GM21390 (cell line): ENCODE measurements at regions not wholly inside any gene's neighbourhood (a gene's known extent, or its start where the extent isn't known, plus 50 kb on each side); places are given as distances from the start of the nearest gene placed in this dataset.

ENCODE experiments used
- ATAC-seq: cut with Tn5 transposase; IDR thresholded peaks from one replicate; pipeline ENCODE4 v1.9.1; 2021; ENCODE audit not compliant: unreplicated experiment

GRCh38 chr5:88964831-88965230 lies 81.8 kb upstream of the MEF2C start:
- no peak for ATAC-seq

- ATAC-seq = no peak
Observed at GRCh38 chr5:88957013-88957412, 74.0 kb upstream of the MEF2C start.

- ATAC-seq = no peak
Observed at GRCh38 chr5:88956416-88956815, 73.4 kb upstream of the MEF2C start.

GRCh38 chr5:88955403-88955802 lies 72.4 kb upstream of the MEF2C start:
- ATAC-seq = no peak

GRCh38 chr5:88954511-88954910 lies 71.5 kb upstream of the MEF2C start:
- ATAC-seq = no peak

GRCh38 chr5:88952996-88953643 lies 70.1 kb upstream of the MEF2C start:
- no peak for ATAC-seq

- no peak for ATAC-seq
Observed at GRCh38 chr5:88952344-88952743, 69.4 kb upstream of the MEF2C start.

- no peak for ATAC-seq
Observed at GRCh38 chr5:88951457-88951856, 68.5 kb upstream of the MEF2C start.

GRCh38 chr5:88948746-88949600 lies 66.0 kb upstream of the MEF2C start:
- no peak for ATAC-seq

- ATAC-seq = no peak
Observed at GRCh38 chr5:88944751-88945531, 62.0 kb upstream of the MEF2C start.

GRCh38 chr5:88941581-88941980 lies 58.6 kb upstream of the MEF2C start:
- no peak for ATAC-seq

GRCh38 chr5:88940713-88941112 lies 57.7 kb upstream of the MEF2C start:
- ATAC-seq = peak; percentile 89

GRCh38 chr5:88939300-88939699 lies 56.3 kb upstream of the MEF2C start:
- ATAC-seq = no peak

- no peak for ATAC-seq
Observed at GRCh38 chr5:88938488-88938887, 55.5 kb upstream of the MEF2C start.

GRCh38 chr5:88937406-88937805 lies 54.4 kb upstream of the MEF2C start:
- ATAC-seq = no peak

- no peak for ATAC-seq
Observed at GRCh38 chr5:88934439-88934838, 51.5 kb upstream of the MEF2C start.
